Prostate gland (tissue), 2 donors: ENCODE measurements at regions not wholly inside any gene's neighbourhood (a gene's known extent, or its start where the extent isn't known, plus 50 kb on each side); places are given as distances from the start of the nearest gene placed in this dataset.

Experiments
- CTCF ChIP-seq, 4 experiments: fragments of 200-600 bp in 2 of 4; fragments of 450-650 bp in 2 of 4; sonication (generic) in 2 of 4; IDR thresholded peaks; 1 replicate in 3 of 4; 2 replicates in 1 of 4; pipeline ENCODE4 v1.5.1; 2016 to 2019; ENCODE audit warnings: antibody characterized with exemption in 4 of 4, mild to moderate bottlenecking in 2 of 4, moderate library complexity in 2 of 4
- POLR2A ChIP-seq: fragments of 450-650 bp; IDR thresholded peaks from one replicate; pipeline ENCODE4 v1.6.1; 2016; ENCODE audit warnings: antibody characterized with exemption, mild to moderate bottlenecking

- TF ChIP-seq POLR2A (no peak), CTCF (IDR thresholded peaks at IDR 0.05) (no peak)
Measured at GRCh38 chr4:174100910-174101309, 182.6 kb downstream of the FBXO8 start.
